IMR-90 (cell line): ENCODE measurements at regions not wholly inside any gene's neighbourhood (a gene's known extent, or its start where the extent isn't known, plus 50 kb on each side); places are given as distances from the start of the nearest gene placed in this dataset.

Experiments
- ATAC-seq: fragments of 200-7000 bp; cut with Tn5 transposase; 2 replicates; pipeline ENCODE4 v1.9.1; 2020; ENCODE audit warnings: low read depth, mild to moderate bottlenecking, moderate library complexity
- BruUV-seq: library from RNA; stranded (reverse); fragments of 400-500 nt; replicated peaks from 2 replicates; lab custom pipeline; 2021; lab: Mats Ljungman, UMichigan
- CTCF ChIA-PET: fragments of 300-600 bp; formaldehyde crosslinking; extraction: SDS; loops from one replicate; lab custom pipeline; 2021; ENCODE audit warnings: antibody characterized with exemption; lab: Yijun Ruan, JAX
- POLR2A ChIA-PET: fragments of 300-600 bp; sonication (Branson Sonifier 250); formaldehyde crosslinking; loops from one replicate; lab custom pipeline; 2022; ENCODE audit warnings: antibody characterized with exemption; ENCODE audit not compliant: unreplicated experiment; lab: Charles Lee
- DNase-seq: peaks from one replicate; pipeline ENCODE4 v3.0.0; 2013
- H2AFZ ChIP-seq: replicated peaks from 2 replicates; pipeline ENCODE3; 2013; ENCODE audit warnings: low read length, mild to moderate bottlenecking; ENCODE audit not compliant: poor library complexity
- H2AK5ac ChIP-seq: 2 replicates; pipeline ENCODE4 v1.6.1; 2013; ENCODE audit warnings: low read depth, low read length, inconsistent platforms
- H2AK9ac ChIP-seq: replicated peaks from 2 replicates; pipeline ENCODE3; 2013; ENCODE audit warnings: mild to moderate bottlenecking, low read depth, low read length, moderate library complexity; ENCODE audit not compliant: poor library complexity
- H2BK120ac ChIP-seq: 2 replicates; pipeline ENCODE4 v1.6.1; 2013; ENCODE audit warnings: low read depth, low read length, inconsistent platforms
- H2BK15ac ChIP-seq: 3 replicates; pipeline ENCODE4 v1.6.1; 2013; ENCODE audit warnings: low read depth, low read length, inconsistent platforms
- H2BK20ac ChIP-seq: 2 replicates; pipeline ENCODE4 v1.6.1; 2013; ENCODE audit warnings: low read depth, mild to moderate bottlenecking, inconsistent platforms, low read length, moderate library complexity
- H2BK5ac ChIP-seq: 2 replicates; pipeline ENCODE4 v1.6.1; 2013; ENCODE audit warnings: mild to moderate bottlenecking, low read depth, low read length, inconsistent platforms; ENCODE audit not compliant: poor library complexity, severe bottlenecking
- H3K14ac ChIP-seq: replicated peaks from 2 replicates; pipeline ENCODE4 v1.6.1; 2013; ENCODE audit warnings: low read depth, low read length, inconsistent platforms
- H3K18ac ChIP-seq: 2 replicates; pipeline ENCODE4 v1.6.1; 2013; ENCODE audit warnings: low read depth, low read length, control low read depth
- H3K23ac ChIP-seq: 2 replicates; pipeline ENCODE4 v1.6.1; 2013; ENCODE audit warnings: low read depth, low read length, inconsistent platforms
- H3K27ac ChIP-seq: 2 replicates; pipeline ENCODE4 v1.5.1; 2013; ENCODE audit warnings: mild to moderate bottlenecking, control low read depth, low read length; ENCODE audit not compliant: insufficient read depth
- H3K27me3 ChIP-seq: 2 replicates; pipeline ENCODE4 v1.6.1; 2013; ENCODE audit warnings: low read length; ENCODE audit not compliant: control insufficient read depth, insufficient read depth
- H3K36me3 ChIP-seq: 2 replicates; pipeline ENCODE4 v1.6.1; 2013; ENCODE audit warnings: low read length, mixed read lengths; ENCODE audit not compliant: control insufficient read depth, insufficient read depth
- H3K4ac ChIP-seq: 2 replicates; pipeline ENCODE4 v1.6.1; 2013; ENCODE audit warnings: low read depth, low read length, inconsistent platforms
- H3K4me1 ChIP-seq: 2 replicates; pipeline ENCODE4 v1.6.1; 2013; ENCODE audit warnings: low read length, mixed read lengths; ENCODE audit not compliant: control insufficient read depth, insufficient read depth
- H3K4me2 ChIP-seq: 2 replicates; pipeline ENCODE4 v1.6.1; 2013; ENCODE audit warnings: low read depth, mild to moderate bottlenecking, control low read depth, low read length, moderate library complexity
- H3K4me3 ChIP-seq: 2 replicates; pipeline ENCODE4 v1.5.1; 2013; ENCODE audit warnings: low read depth, mild to moderate bottlenecking, control low read depth, low read length, moderate library complexity; ENCODE audit not compliant: insufficient read depth
- H3K56ac ChIP-seq: 2 replicates; pipeline ENCODE4 v1.6.1; 2013; ENCODE audit warnings: low read length, inconsistent platforms; ENCODE audit not compliant: insufficient read depth; ENCODE audit errors: extremely low read depth
- H3K79me1 ChIP-seq, 2 experiments: 2 replicates each; pipeline ENCODE4 v1.6.1; 2013; ENCODE audit warnings: low read length in 2 of 2, inconsistent platforms in 1 of 2, low read depth in 1 of 2
- H3K9ac ChIP-seq: 2 replicates; pipeline ENCODE4 v1.6.1; 2013; ENCODE audit warnings: low read depth, low read length, control low read depth
- H3K9me1 ChIP-seq: 2 replicates; pipeline ENCODE4 v1.6.1; 2013; ENCODE audit warnings: low read length, inconsistent platforms; ENCODE audit not compliant: insufficient read depth
- H3K9me3 ChIP-seq: 2 replicates; pipeline ENCODE4 v1.6.1; 2013; ENCODE audit warnings: low read length; ENCODE audit not compliant: control insufficient read depth, insufficient read depth
- H4K20me1 ChIP-seq: 2 replicates; pipeline ENCODE4 v1.6.1; 2013; ENCODE audit warnings: low read length, inconsistent platforms; ENCODE audit not compliant: insufficient read depth
- H4K5ac ChIP-seq: 2 replicates; pipeline ENCODE4 v1.6.1; 2013; ENCODE audit warnings: mild to moderate bottlenecking, low read depth, low read length, control low read depth
- H4K8ac ChIP-seq, 2 experiments: 2 replicates each; pipeline ENCODE4 v1.6.1; 2013; ENCODE audit warnings: low read depth in 2 of 2, low read length in 2 of 2, control low read depth in 1 of 2, inconsistent platforms in 1 of 2
- H4K91ac ChIP-seq: 2 replicates; pipeline ENCODE4 v1.6.1; 2013; ENCODE audit warnings: low read depth, low read length, inconsistent platforms; ENCODE audit not compliant: insufficient read depth
- CHD1 ChIP-seq: IDR thresholded peaks from 2 replicates; pipeline ENCODE4 v1.6.1; 2012; ENCODE audit warnings: low read depth, low read length, improper control_type of control experiment
- WGBS, 2 experiments: methylation state at CpG; one replicate each; pipeline versions ENCODE4 v1.1.5 to v1.1.7; 2013; ENCODE audit warnings: missing lambda C conversion rate in 2 of 2; ENCODE audit not compliant: insufficient read length in 1 of 2; ENCODE audit errors: extremely low coverage in 2 of 2; 5-methylcytosine and 5-hydroxymethylcytosine counted together
- dilution Hi-C: fragments of 300-500 bp; cut with HindIII; formaldehyde crosslinking; loops from one replicate; pipeline ENCODE4 v1.14.3; 2018; ENCODE audit warnings: low sequenced_read_pairs; ENCODE audit not compliant: unreplicated experiment
- in situ Hi-C: fragments of 300-500 bp; cut with MboI; formaldehyde crosslinking; loops from 3 replicates; pipeline ENCODE4 v1.14.3; 2019; ENCODE audit warnings: low sequenced_read_pairs, inconsistent platforms, mixed read lengths
- intact Hi-C: fragments of 100-400 bp; cut with micrococcal nuclease; formaldehyde crosslinking; loops from 2 replicates; pipeline ENCODE4 v1.10.0; 2022

DNA sequence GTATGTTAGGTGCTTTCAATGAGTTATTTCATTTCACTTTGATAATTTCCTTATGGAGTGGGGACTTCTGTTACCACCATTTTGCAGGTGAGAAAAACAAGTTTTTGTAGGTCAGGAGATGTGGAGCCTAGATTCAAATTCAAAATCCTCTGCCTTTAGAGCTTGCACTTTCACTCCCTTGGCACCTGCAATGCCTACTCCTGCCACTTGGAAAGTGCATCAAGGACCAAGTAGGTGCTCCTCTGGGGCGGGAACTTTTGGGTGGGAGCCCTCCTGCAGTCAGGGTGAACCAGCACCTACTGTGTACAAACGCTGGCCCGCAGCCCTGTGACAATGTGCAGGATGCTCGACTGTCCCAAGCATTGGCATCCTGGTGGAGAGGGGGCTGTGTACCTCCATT, 199.0 kb downstream of the EMX2 start:
- WGBS, 2 experiments = no CpG with 5 or more reads among the region's 4 CpGs
- Histone ChIP-seq H2BK20ac (no peak overlapping the region), H2BK15ac (no peak overlapping the region), H3K23ac (no peak overlapping the region), H4K91ac (no peak overlapping the region), H2BK120ac (no peak overlapping the region), H2AK9ac (no peak overlapping the region), H3K9me1 (no peaks in the 10 kb centered on the region), H2AK5ac (no peak overlapping the region), H4K20me1 (no peaks in the 10 kb centered on the region), H3K27ac (no peak overlapping the region), H3K9ac (no peak overlapping the region), H2BK5ac (no peak overlapping the region), H3K4ac (no peak overlapping the region), H3K18ac (no peak overlapping the region), H3K4me3 (no peak overlapping the region), H3K27me3 (no peaks in the 10 kb centered on the region), H3K4me2 (no peak overlapping the region), H2AFZ (no peak overlapping the region), H3K56ac (no peak overlapping the region), H3K4me1 (no peaks in the 10 kb centered on the region), H3K36me3 (no peaks in the 10 kb centered on the region), H4K5ac (no peak overlapping the region), H4K8ac (no peak overlapping the region), H3K9me3 (peaks cover 33% of the 10 kb centered on the region), H3K14ac (no peak overlapping the region), H3K79me1 (no peaks in the 10 kb centered on the region)
- ATAC-seq = no peak
- intact Hi-C loops = no loop called here
- POLR2A ChIA-PET = no interaction called here
- dilution Hi-C loops = no loop called here
- no TSS peak for BruUV-seq
- in situ Hi-C loops = no loop called here
- CTCF ChIA-PET = no interaction called here
- no peak for TF ChIP-seq CHD1
- DNase-seq = no peak
